Endothelial cell of umbilical vein (primary cell): ENCODE measurements at regions not wholly inside any gene's neighbourhood (a gene's known extent, or its start where the extent isn't known, plus 50 kb on each side); places are given as distances from the start of the nearest gene placed in this dataset.

Experiments
- EZH2 ChIP-seq: IDR thresholded peaks from 2 replicates; pipeline ENCODE4 v1.6.1; 2012; ENCODE audit warnings: borderline replicate concordance, low read depth, mild to moderate bottlenecking, moderate library complexity, low read length, inconsistent platforms; ENCODE audit not compliant: severe bottlenecking
- MYC ChIP-seq: IDR thresholded peaks from one replicate; pipeline ENCODE4 v1.6.1; 2011; ENCODE audit warnings: mild to moderate bottlenecking, low read depth, low read length
- POLR2A ChIP-seq: IDR thresholded peaks from 2 replicates; pipeline ENCODE4 v1.6.1; 2012; ENCODE audit warnings: low read depth, mild to moderate bottlenecking, control low read depth, low read length
- POLR2AphosphoS5 ChIP-seq: IDR thresholded peaks from 2 replicates; pipeline ENCODE4 v1.6.1; 2012; ENCODE audit warnings: low read depth, mild to moderate bottlenecking, control low read depth, low read length, moderate library complexity; ENCODE audit not compliant: insufficient read depth
- TF ChIP-seq, protein P1 (sequence below), 2 donors: IDR thresholded peaks; 1 replicate in 1 of 2; 2 replicates in 1 of 2; pipeline ENCODE4 v1.5.1; 2011; ENCODE audit warnings: low read length in 2 of 2, mild to moderate bottlenecking in 2 of 2, moderate library complexity in 2 of 2, control low read depth in 1 of 2, inconsistent platforms in 1 of 2, low read depth in 1 of 2; ENCODE audit not compliant: insufficient read depth in 1 of 2; ENCODE audit errors: extremely low read depth in 1 of 2

DNA sequence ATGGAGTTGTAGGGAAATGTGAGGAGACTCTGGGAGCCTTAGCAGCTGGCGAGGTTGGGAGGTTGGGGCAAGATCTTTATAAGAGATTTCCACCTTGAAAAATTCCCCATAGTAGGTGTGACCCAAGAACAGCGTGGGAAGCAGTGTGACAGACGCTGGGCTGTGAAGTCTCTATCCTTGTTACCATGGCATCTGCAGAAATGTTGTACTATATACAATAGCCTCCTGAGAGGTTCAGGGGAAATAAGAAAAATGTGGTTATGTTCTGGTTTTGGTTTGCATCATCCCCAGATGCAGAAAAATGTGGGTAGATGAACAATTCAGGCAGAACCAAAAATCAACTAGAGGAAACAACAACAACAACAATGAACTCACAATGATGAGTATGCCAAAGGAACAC lies 498.6 kb downstream of the SH2D4B start:
- TF ChIP-seq POLR2A (no peak), MYC (no peak), EZH2 (no peak), POLR2AphosphoS5 (no peak)
- TF ChIP-seq, protein P1, sequence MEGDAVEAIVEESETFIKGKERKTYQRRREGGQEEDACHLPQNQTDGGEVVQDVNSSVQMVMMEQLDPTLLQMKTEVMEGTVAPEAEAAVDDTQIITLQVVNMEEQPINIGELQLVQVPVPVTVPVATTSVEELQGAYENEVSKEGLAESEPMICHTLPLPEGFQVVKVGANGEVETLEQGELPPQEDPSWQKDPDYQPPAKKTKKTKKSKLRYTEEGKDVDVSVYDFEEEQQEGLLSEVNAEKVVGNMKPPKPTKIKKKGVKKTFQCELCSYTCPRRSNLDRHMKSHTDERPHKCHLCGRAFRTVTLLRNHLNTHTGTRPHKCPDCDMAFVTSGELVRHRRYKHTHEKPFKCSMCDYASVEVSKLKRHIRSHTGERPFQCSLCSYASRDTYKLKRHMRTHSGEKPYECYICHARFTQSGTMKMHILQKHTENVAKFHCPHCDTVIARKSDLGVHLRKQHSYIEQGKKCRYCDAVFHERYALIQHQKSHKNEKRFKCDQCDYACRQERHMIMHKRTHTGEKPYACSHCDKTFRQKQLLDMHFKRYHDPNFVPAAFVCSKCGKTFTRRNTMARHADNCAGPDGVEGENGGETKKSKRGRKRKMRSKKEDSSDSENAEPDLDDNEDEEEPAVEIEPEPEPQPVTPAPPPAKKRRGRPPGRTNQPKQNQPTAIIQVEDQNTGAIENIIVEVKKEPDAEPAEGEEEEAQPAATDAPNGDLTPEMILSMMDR (IDR thresholded peaks at IDR 0.05; ENCODE audit: extremely low read depth in 1 of 2, insufficient read depth in 1 of 2, low read depth in 1 of 2, low read length in 2 of 2), result no peak
